DOHH2 (cell line): ENCODE measurements at regions not wholly inside any gene's neighbourhood (a gene's known extent, or its start where the extent isn't known, plus 50 kb on each side); places are given as distances from the start of the nearest gene placed in this dataset.

ENCODE experiments used
- H3F3A ChIP-seq: fragments of 200-600 bp; sonication (generic), shearing (Covaris generic); 2 replicates; pipeline ENCODE4 v1.6.0; 2016; ENCODE audit warnings: antibody characterized with exemption, mild to moderate bottlenecking; ENCODE audit not compliant: control insufficient read depth, insufficient read depth
- H3K27ac ChIP-seq: fragments of 200-600 bp; sonication (generic); 2 replicates; pipeline ENCODE4 v1.5.1; 2014; ENCODE audit warnings: low read depth, mild to moderate bottlenecking, low read length, moderate library complexity
- H3K27me3 ChIP-seq: fragments of 200-600 bp; sonication (generic); 2 replicates; pipeline ENCODE4 v1.6.1; 2014; ENCODE audit warnings: mild to moderate bottlenecking, low read length, mixed read lengths; ENCODE audit not compliant: control insufficient read depth
- H3K36me3 ChIP-seq: fragments of 200-600 bp; sonication (generic); 2 replicates; pipeline ENCODE4 v1.6.1; 2014; ENCODE audit warnings: mild to moderate bottlenecking, low read length, moderate library complexity, mixed read lengths; ENCODE audit not compliant: control insufficient read depth
- H3K4me1 ChIP-seq: fragments of 200-600 bp; sonication (generic); 2 replicates; pipeline ENCODE4 v1.6.1; 2014; ENCODE audit warnings: mild to moderate bottlenecking, low read length, mixed read lengths; ENCODE audit not compliant: control insufficient read depth
- H3K4me2 ChIP-seq: fragments of 200-600 bp; sonication (generic); 2 replicates; pipeline ENCODE4 v1.6.0; 2014; ENCODE audit warnings: mild to moderate bottlenecking, low read length, moderate library complexity
- H3K4me3 ChIP-seq: fragments of 200-600 bp; sonication (generic); 2 replicates; pipeline ENCODE4 v1.5.1; 2014; ENCODE audit warnings: mild to moderate bottlenecking, low read length, mixed read lengths
- H3K79me2 ChIP-seq: fragments of 200-600 bp; sonication (generic); 2 replicates; pipeline ENCODE4 v1.6.1; 2014; ENCODE audit warnings: mild to moderate bottlenecking, low read length, mixed read lengths; ENCODE audit not compliant: control insufficient read depth
- H3K9me2 ChIP-seq: fragments of 200-600 bp; sonication (generic); replicated peaks from 2 replicates; pipeline ENCODE4 v1.6.1; 2014; ENCODE audit warnings: mild to moderate bottlenecking, low read length, mixed read lengths; ENCODE audit not compliant: control insufficient read depth
- H3K9me3 ChIP-seq: fragments of 200-600 bp; sonication (generic); 2 replicates; pipeline ENCODE4 v1.6.1; 2014; ENCODE audit warnings: antibody characterized with exemption, low read length, mixed read lengths; ENCODE audit not compliant: control insufficient read depth, insufficient read depth
- H4K20me1 ChIP-seq: fragments of 200-600 bp; sonication (generic); 2 replicates; pipeline ENCODE4 v1.6.0; 2014; ENCODE audit warnings: low read depth, mild to moderate bottlenecking, antibody characterized with exemption, low read length, moderate library complexity; ENCODE audit not compliant: control insufficient read depth, insufficient read depth
- CTCF ChIP-seq: fragments of 200-600 bp; sonication (generic); IDR thresholded peaks from one replicate; pipeline ENCODE4 v1.5.1; 2014; ENCODE audit warnings: antibody characterized with exemption, mild to moderate bottlenecking, low read depth, low read length; ENCODE audit not compliant: poor library complexity, severe bottlenecking
- EZH2phosphoT487 ChIP-seq: fragments of 200-600 bp; sonication (generic); IDR thresholded peaks from 2 replicates; pipeline ENCODE4 v1.6.1; 2017; ENCODE audit warnings: borderline replicate concordance, mild to moderate bottlenecking, antibody characterized with exemption, low read length, moderate library complexity, mixed read lengths

- Histone ChIP-seq H3K36me3 (no peaks in the 10 kb centered on the region), H3K79me2 (no peaks in the 10 kb centered on the region), H3K4me1 (no peaks in the 10 kb centered on the region), H3K9me2 (no peaks in the 10 kb centered on the region), H3K4me3 (no peak overlapping the region), H3K4me2 (no peak overlapping the region), H3K27me3 (no peaks in the 10 kb centered on the region), H3K27ac (no peak overlapping the region), H4K20me1 (no peaks in the 10 kb centered on the region), H3F3A (no peaks in the 10 kb centered on the region), H3K9me3 (no peaks in the 10 kb centered on the region)
- TF ChIP-seq EZH2phosphoT487 = no peak
- TF ChIP-seq CTCF = no peak
Observed at GRCh38 chr6:147035886-147036285, 168.3 kb upstream of the STXBP5 start.

- no peaks in the 10 kb centered on the region for H3K36me3 ChIP-seq
- no peaks in the 10 kb centered on the region for H3K4me1 ChIP-seq
- no peak overlapping the region for H3K4me2 ChIP-seq
- no peaks in the 10 kb centered on the region for H3K27me3 ChIP-seq
- no peaks in the 10 kb centered on the region for H3F3A ChIP-seq
- no peak overlapping the region for H3K4me3 ChIP-seq
- H3K9me3 ChIP-seq = no peaks in the 10 kb centered on the region
- no peaks in the 10 kb centered on the region for H3K9me2 ChIP-seq
- no peaks in the 10 kb centered on the region for H4K20me1 ChIP-seq
- no peak overlapping the region for H3K27ac ChIP-seq
- H3K79me2 ChIP-seq = no peaks in the 10 kb centered on the region
- no peak for TF ChIP-seq EZH2phosphoT487
Observed at GRCh38 chr6:147037881-147038280, 166.3 kb upstream of the STXBP5 start.

- H3F3A ChIP-seq = no peaks in the 10 kb centered on the region
- H3K27ac ChIP-seq = no peak overlapping the region
- no peaks in the 10 kb centered on the region for H3K36me3 ChIP-seq
- no peaks in the 10 kb centered on the region for H3K4me1 ChIP-seq
- no peaks in the 10 kb centered on the region for H4K20me1 ChIP-seq
- no peaks in the 10 kb centered on the region for H3K9me2 ChIP-seq
- no peak overlapping the region for H3K4me2 ChIP-seq
- H3K4me3 ChIP-seq = no peak overlapping the region
- H3K27me3 ChIP-seq = no peaks in the 10 kb centered on the region
- TF ChIP-seq EZH2phosphoT487 (no peak), CTCF (no peak)
- H3K79me2 ChIP-seq = no peaks in the 10 kb centered on the region
- no peaks in the 10 kb centered on the region for H3K9me3 ChIP-seq
Observed at GRCh38 chr6:147040121-147040910, 163.9 kb upstream of the STXBP5 start.

GRCh38 chr6:147042679-147043078, 161.5 kb upstream of the STXBP5 start:
- Histone ChIP-seq H3K9me3 (no peaks in the 10 kb centered on the region), H3K4me1 (no peaks in the 10 kb centered on the region), H3F3A (no peaks in the 10 kb centered on the region), H3K27ac (no peak overlapping the region), H3K4me3 (no peak overlapping the region), H3K79me2 (no peaks in the 10 kb centered on the region), H3K36me3 (no peaks in the 10 kb centered on the region), H3K27me3 (no peaks in the 10 kb centered on the region), H3K4me2 (no peak overlapping the region), H3K9me2 (no peaks in the 10 kb centered on the region), H4K20me1 (no peaks in the 10 kb centered on the region)
- no peak for TF ChIP-seq CTCF
- TF ChIP-seq EZH2phosphoT487 = no peak
